SK-N-MC (cell line): ENCODE measurements at regions not wholly inside any gene's neighbourhood (a gene's known extent, or its start where the extent isn't known, plus 50 kb on each side); places are given as distances from the start of the nearest gene placed in this dataset.

Experiments
- EZH2 ChIP-seq: fragments of 200-600 bp; sonication (generic); IDR thresholded peaks from one replicate; pipeline ENCODE4 v1.6.1; 2017; ENCODE audit warnings: antibody characterized with exemption
- FOXP2 ChIP-seq: optimal IDR thresholded peaks from 2 replicates; pipeline ENCODE3; 2011; ENCODE audit warnings: mild to moderate bottlenecking, moderate library complexity; ENCODE audit not compliant: insufficient read depth; ENCODE audit errors: extremely low read length, control extremely low read depth
- POLR2AphosphoS5 ChIP-seq: IDR thresholded peaks from 2 replicates; pipeline ENCODE4 v1.6.1; 2012; ENCODE audit warnings: mild to moderate bottlenecking, low read depth, low read length, borderline replicate concordance

- TF ChIP-seq EZH2 (no peak), POLR2AphosphoS5 (no peak), FOXP2 (no peak)
These were observed 111.1 kb downstream of the SNRPN start for GRCh38 chr15:25065876-25066275.
